ENCODE measurements at regions not wholly inside any gene's neighbourhood (a gene's known extent, or its start where the extent isn't known, plus 50 kb on each side); places are given as distances from the start of the nearest gene placed in this dataset.
"Not testable (repeated sequence)": the region's sequence is repeated elsewhere in the genome, so short reads cannot be mapped to it uniquely, and the experiment has no call there.

GRCh38 chr12:63362166-63362565 is 211.2 kb upstream of the AVPR1A start:
- Histone ChIP-seq H3K4me3 (no peak overlapping the region), H3K9me3 (no peaks in the 10 kb centered on the region), H3K36me3 (replicated peaks in 1 of 2; ENCODE audit: insufficient read depth in 1 of 2, low read depth in 2 of 2) (no peaks in the 10 kb centered on the region), H3K27me3 (no peaks in the 10 kb centered on the region), H3K27ac (no peak overlapping the region), H3K4me1 (no peaks in the 10 kb centered on the region)
- DNase-seq (no peak), ATAC-seq (no peak)
- intact Hi-C loops (cut with DNase I): no loop called here
- WGBS, 2 donors: 38 to 51% methylated on average over 2 of the region's 2 CpGs
- TF ChIP-seq POLR2A (IDR thresholded peaks at IDR 0.05): no peak
- no peak for TF ChIP-seq CTCF (IDR thresholded peaks at IDR 0.05)

DNA sequence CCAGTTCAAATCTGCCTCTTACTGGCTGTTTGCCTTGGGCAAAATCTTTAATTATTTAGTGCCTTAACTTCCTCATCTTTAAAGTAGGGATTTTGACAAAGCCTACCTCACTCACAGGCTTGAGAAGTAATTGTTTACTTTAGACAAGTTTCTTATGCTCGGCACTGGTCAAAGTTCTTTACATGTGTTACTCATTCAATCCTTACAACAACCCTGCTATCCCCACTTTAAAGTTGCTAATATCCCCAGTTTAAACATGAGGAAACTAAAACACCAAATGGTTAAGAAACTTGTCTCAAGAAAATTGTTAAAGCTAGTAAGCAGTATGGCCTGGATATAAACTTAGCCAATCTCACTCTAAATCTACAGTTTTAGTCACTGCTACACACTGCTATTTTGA is 204.0 kb upstream of the AVPR1A start:
- intact Hi-C loops (cut with DNase I): no loop called here
- ATAC-seq (no peak), DNase-seq (no peak)
- H3K27me3 ChIP-seq: no peaks in the 10 kb centered on the region
- no peaks in the 10 kb centered on the region for H3K4me1 ChIP-seq
- H3K4me3 ChIP-seq: no peak overlapping the region
- 32 to 37% methylated on average over 1 of the region's 1 CpG for WGBS, 2 donors
- no peaks in the 10 kb centered on the region for H3K9me3 ChIP-seq
- H3K27ac ChIP-seq: no peak overlapping the region
- H3K36me3 ChIP-seq (replicated peaks in 1 of 2; ENCODE audit: insufficient read depth in 1 of 2, low read depth in 2 of 2): no peaks in the 10 kb centered on the region
- TF ChIP-seq POLR2A (IDR thresholded peaks at IDR 0.05) (no peak), CTCF (IDR thresholded peaks at IDR 0.05) (no peak)

GRCh38 chr12:63353559-63353958 is 202.6 kb upstream of the AVPR1A start:
- no peak for DNase-seq
- 61 to 64% methylated on average over 1 of the region's 1 CpG for WGBS, 2 donors
- Histone ChIP-seq H3K4me1 (no peaks in the 10 kb centered on the region), H3K27me3 (no peaks in the 10 kb centered on the region), H3K36me3 (replicated peaks in 1 of 2; ENCODE audit: insufficient read depth in 1 of 2, low read depth in 2 of 2) (no peaks in the 10 kb centered on the region), H3K4me3 (no peak overlapping the region), H3K27ac (no peak overlapping the region), H3K9me3 (no peaks in the 10 kb centered on the region)
- ATAC-seq: no peak
- intact Hi-C loops (cut with DNase I): no loop called here
- TF ChIP-seq CTCF (IDR thresholded peaks at IDR 0.05) (no peak), POLR2A (IDR thresholded peaks at IDR 0.05) (no peak)

DNA sequence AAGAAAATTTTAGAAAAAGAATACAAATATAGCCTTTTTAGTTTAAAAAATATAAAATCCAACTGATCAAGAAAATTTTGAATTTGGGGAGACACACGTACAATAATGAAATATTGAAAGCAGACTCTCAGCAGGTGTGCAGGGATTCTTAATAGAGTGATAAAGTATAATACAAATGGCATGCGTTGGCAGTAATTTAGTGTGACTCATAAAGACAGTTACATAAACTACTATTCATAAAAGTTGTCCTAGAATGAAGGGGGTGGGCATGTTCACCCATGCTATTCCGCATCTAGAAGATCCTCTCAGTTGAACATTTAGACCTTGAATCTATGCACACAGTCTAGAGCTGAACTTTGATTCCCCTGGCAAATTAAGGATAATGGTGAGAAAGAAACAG is 200.4 kb upstream of the AVPR1A start:
- intact Hi-C loops (cut with DNase I): no loop called here
- no peaks in the 10 kb centered on the region for H3K9me3 ChIP-seq
- DNase-seq: no peak
- no peak for TF ChIP-seq CTCF (IDR thresholded peaks at IDR 0.05)
- no peak for TF ChIP-seq POLR2A (IDR thresholded peaks at IDR 0.05)
- no peaks in the 10 kb centered on the region for H3K4me1 ChIP-seq
- no peaks in the 10 kb centered on the region for H3K27me3 ChIP-seq
- no peak overlapping the region for H3K27ac ChIP-seq
- 64% methylated on average over 3 of the region's 3 CpGs for WGBS, 2 donors
- no peak overlapping the region for H3K4me3 ChIP-seq
- ATAC-seq: no peak
- H3K36me3 ChIP-seq (replicated peaks in 1 of 2; ENCODE audit: insufficient read depth in 1 of 2, low read depth in 2 of 2): no peaks in the 10 kb centered on the region

GRCh38 chr12:63348556-63348955 is 197.6 kb upstream of the AVPR1A start:
- H3K4me3 ChIP-seq: no peak overlapping the region
- H3K4me1 ChIP-seq: no peaks in the 10 kb centered on the region

DNA sequence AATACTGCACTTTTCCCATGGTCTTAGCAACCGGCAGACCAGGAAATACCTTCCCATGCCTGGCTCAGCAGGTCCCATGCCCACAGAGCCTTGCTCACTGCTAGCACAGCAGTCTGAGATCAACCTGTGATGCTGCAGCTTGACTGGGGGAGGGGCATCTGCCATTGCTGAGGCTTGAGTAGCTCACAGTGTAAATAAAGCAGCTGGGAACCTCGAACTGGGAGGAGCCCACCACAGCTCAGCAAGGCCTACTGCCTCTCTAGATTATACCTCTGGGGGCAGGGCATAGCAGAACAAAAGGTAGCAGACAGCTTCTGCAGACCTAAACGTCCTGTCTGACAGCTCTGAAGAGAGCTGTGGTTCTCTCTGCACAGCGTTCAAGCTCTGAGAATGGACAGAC is 186.2 kb upstream of the AVPR1A start:
- 20 to 26% methylated on average over 3 to 4 of the region's 4 CpGs for WGBS, 2 donors
- ATAC-seq; H3K27me3 ChIP-seq; H3K27ac ChIP-seq; H3K36me3 ChIP-seq (replicated peaks in 1 of 2; ENCODE audit: insufficient read depth in 1 of 2, low read depth in 2 of 2); DNase-seq; H3K9me3 ChIP-seq; H3K4me1 ChIP-seq; intact Hi-C loops (cut with DNase I); H3K4me3 ChIP-seq: not testable (repeated sequence)

More at GRCh38 chr12:63348556-63348955, 197.6 kb upstream of the AVPR1A start:
- Histone ChIP-seq H3K27me3 (no peaks in the 10 kb centered on the region), H3K27ac (no peak overlapping the region), H3K36me3 (replicated peaks in 1 of 2; ENCODE audit: insufficient read depth in 1 of 2, low read depth in 2 of 2) (no peaks in the 10 kb centered on the region), H3K9me3 (no peaks in the 10 kb centered on the region)
- no peak for TF ChIP-seq CTCF (IDR thresholded peaks at IDR 0.05)
- no peak for TF ChIP-seq POLR2A (IDR thresholded peaks at IDR 0.05)
- intact Hi-C loops (cut with DNase I): no loop called here
- ATAC-seq (no peak), DNase-seq (no peak)
- 64 to 70% methylated on average over 3 of the region's 3 CpGs for WGBS, 2 donors
